Esophagus muscularis mucosa (tissue), 4 donors: ENCODE measurements at regions not wholly inside any gene's neighbourhood (a gene's known extent, or its start where the extent isn't known, plus 50 kb on each side); places are given as distances from the start of the nearest gene placed in this dataset.

Source experiments
- DNase-seq: peaks from one replicate; pipeline ENCODE4 v3.0.0-alpha.2; 2017; ENCODE audit errors: extremely low spot score
- H3K27ac ChIP-seq, 4 donors: fragments of 200-600 bp; sonication (generic); replicated peaks in 1 of 4; 1 replicate in 3 of 4; 2 replicates in 1 of 4; pipeline ENCODE4 v1.5.1; 2016 to 2019; ENCODE audit warnings: mild to moderate bottlenecking in 1 of 4
- H3K27me3 ChIP-seq, 4 donors: fragments of 200-600 bp; sonication (generic); one replicate each; pipeline versions ENCODE4 v1.5.1 to v1.6.0; 2016 to 2019
- H3K36me3 ChIP-seq, 4 donors: fragments of 200-600 bp; sonication (generic); one replicate each; pipeline ENCODE4 v1.5.1; 2016 to 2019
- H3K4me1 ChIP-seq, 4 donors: fragments of 200-600 bp; sonication (generic); one replicate each; pipeline ENCODE4 v1.5.1; 2016 to 2019
- H3K4me3 ChIP-seq, 4 donors: fragments of 200-600 bp; sonication (generic); 1 replicate in 2 of 4; 2 replicates in 2 of 4; pipeline ENCODE4 v1.5.1; 2016 to 2019; ENCODE audit warnings: mild to moderate bottlenecking in 4 of 4, moderate library complexity in 1 of 4
- H3K9me3 ChIP-seq, 4 donors: fragments of 200-600 bp; sonication (generic); 1 replicate in 3 of 4; 2 replicates in 1 of 4; pipeline ENCODE4 v1.5.1; 2016 to 2019
- CTCF ChIP-seq, 3 experiments: fragments of 200-600 bp in 2 of 3; fragments of 450-650 bp in 1 of 3; sonication (generic) in 2 of 3; IDR thresholded peaks; one replicate each; pipeline ENCODE4 v1.5.1; 2017 to 2019; ENCODE audit warnings: antibody characterized with exemption in 3 of 3, mild to moderate bottlenecking in 2 of 3, moderate library complexity in 1 of 3
- EP300 ChIP-seq: sonication (generic); formaldehyde crosslinking; IDR thresholded peaks from one replicate; pipeline ENCODE4 v1.6.1; 2017; ENCODE audit warnings: antibody characterized with exemption
- POLR2A ChIP-seq: fragments of 450-650 bp; IDR thresholded peaks from one replicate; pipeline ENCODE4 v1.6.1; 2017; ENCODE audit warnings: antibody characterized with exemption, moderate library complexity, mild to moderate bottlenecking, low read depth
- POLR2AphosphoS5 ChIP-seq, 2 donors: sonication (generic); formaldehyde crosslinking; IDR thresholded peaks; one replicate each; pipeline ENCODE4 v1.6.1; 2017; ENCODE audit warnings: antibody characterized with exemption in 2 of 2
- WGBS: methylation state at CpG from one replicate; pipeline ENCODE4 v1.1.5; 2018; 5-methylcytosine and 5-hydroxymethylcytosine counted together
- intact Hi-C: fragments of 100-400 bp; cut with DNase I; formaldehyde crosslinking; loops from one replicate; pipeline ENCODE4 v1.15.1; 2023

GRCh38 chr15:96245252-96245651 is 85.2 kb upstream of the NR2F2 start:
- no peak for DNase-seq
- Histone ChIP-seq H3K4me3 (no peak overlapping the region), H3K27ac (no peak overlapping the region), H3K36me3 (no peaks in the 10 kb centered on the region), H3K4me1 (no peaks in the 10 kb centered on the region), H3K27me3 (no peaks in the 10 kb centered on the region), H3K9me3 (peaks cover 0 to 8% (median 0%) of the 10 kb centered on the region in 4 donors)
- WGBS = 91% methylated on average over 2 of the region's 2 CpGs
- intact Hi-C loops = no loop called here
- no peak for TF ChIP-seq POLR2A
- no peak for TF ChIP-seq POLR2AphosphoS5 (IDR thresholded peaks at IDR 0.05)
- no peak for TF ChIP-seq CTCF (IDR thresholded peaks at IDR 0.05)
- no peak for TF ChIP-seq EP300

- no peak overlapping the region for H3K27ac ChIP-seq
- DNase-seq = no peak
- H3K4me1 ChIP-seq = no peaks in the 10 kb centered on the region
- WGBS = 99% methylated on average over 4 of the region's 4 CpGs
- H3K9me3 ChIP-seq = peaks cover 0 to 3% (median 0%) of the 10 kb centered on the region in 4 donors
- no peak overlapping the region for H3K4me3 ChIP-seq
- H3K27me3 ChIP-seq = no peaks in the 10 kb centered on the region
- intact Hi-C loops = no loop called here
- H3K36me3 ChIP-seq = no peaks in the 10 kb centered on the region
- TF ChIP-seq CTCF (IDR thresholded peaks at IDR 0.05) (no peak), EP300 (no peak), POLR2A (no peak), POLR2AphosphoS5 (IDR thresholded peaks at IDR 0.05) (no peak)
Observed at GRCh38 chr15:96246057-96246456, 84.4 kb upstream of the NR2F2 start.

- H3K36me3 ChIP-seq = peaks cover 0 to 3% (median 0%) of the 10 kb centered on the region in 4 donors
- H3K9me3 ChIP-seq = no peaks in the 10 kb centered on the region
- H3K4me1 ChIP-seq = no peaks in the 10 kb centered on the region
- 95% methylated on average over 2 of the region's 2 CpGs for WGBS
- no peak overlapping the region for H3K4me3 ChIP-seq
- no peak for DNase-seq
- intact Hi-C loops = no loop called here
- H3K27ac ChIP-seq = no peak overlapping the region
- H3K27me3 ChIP-seq = no peaks in the 10 kb centered on the region
- TF ChIP-seq POLR2A (no peak), CTCF (IDR thresholded peaks at IDR 0.05) (no peak), EP300 (no peak), POLR2AphosphoS5 (IDR thresholded peaks at IDR 0.05) (no peak)
Observed at GRCh38 chr15:96247621-96248305, 82.7 kb upstream of the NR2F2 start.

- H3K36me3 ChIP-seq = peaks cover 0 to 6% (median 0%) of the 10 kb centered on the region in 4 donors
- H3K9me3 ChIP-seq = no peaks in the 10 kb centered on the region
- no peak overlapping the region for H3K4me3 ChIP-seq
- TF ChIP-seq POLR2A = no peak
- no peak for TF ChIP-seq EP300
- no peaks in the 10 kb centered on the region for H3K27me3 ChIP-seq
- DNase-seq = no peak
- WGBS = 92% methylated on average over 5 of the region's 5 CpGs
- no peaks in the 10 kb centered on the region for H3K4me1 ChIP-seq
- H3K27ac ChIP-seq = no peak overlapping the region
- intact Hi-C loops = no loop called here
Observed at GRCh38 chr15:96252148-96252547, 78.4 kb upstream of the NR2F2 start.

GRCh38 chr15:96253006-96253747 is 77.3 kb upstream of the NR2F2 start:
- Histone ChIP-seq H3K4me3 (no peak overlapping the region), H3K9me3 (no peaks in the 10 kb centered on the region), H3K4me1 (peaks cover 0 to 4% (median 2%) of the 10 kb centered on the region in 4 donors)

More at GRCh38 chr15:96253006-96253747, 77.3 kb upstream of the NR2F2 start:
- Histone ChIP-seq H3K36me3 (peaks cover 0 to 6% (median 0%) of the 10 kb centered on the region in 4 donors), H3K27ac (no peak overlapping the region), H3K27me3 (no peaks in the 10 kb centered on the region)
- intact Hi-C loops = no loop called here
- 82% methylated on average over 7 of the region's 7 CpGs for WGBS
- DNase-seq = no peak
- no peak for TF ChIP-seq EP300
- TF ChIP-seq POLR2AphosphoS5 (IDR thresholded peaks at IDR 0.05) = no peak
- no peak for TF ChIP-seq CTCF (IDR thresholded peaks at IDR 0.05)
- no peak for TF ChIP-seq POLR2A
